HepG2 (cell line): ENCODE measurements at regions not wholly inside any gene's neighbourhood (a gene's known extent, or its start where the extent isn't known, plus 50 kb on each side); places are given as distances from the start of the nearest gene placed in this dataset.

Source experiments
- AKAP8 ChIP-seq: sonication (generic); formaldehyde crosslinking; IDR thresholded peaks from 2 replicates; pipeline ENCODE4 v1.5.1; 2020; ENCODE audit warnings: mild to moderate bottlenecking, missing genetic modification reagents
- ARNT2 ChIP-seq: sonication (generic); formaldehyde crosslinking; IDR thresholded peaks from 2 replicates; pipeline ENCODE4 v1.8.0; 2022; ENCODE audit warnings: mild to moderate bottlenecking, low read depth, missing genetic modification reagents, moderate library complexity
- CEBPB ChIP-seq: IDR thresholded peaks from 2 replicates; pipeline ENCODE4 v1.6.1; 2011; ENCODE audit warnings: low read depth, low read length, improper control_type of control experiment, borderline replicate concordance
- DNMT1 ChIP-seq: sonication (generic); formaldehyde crosslinking; IDR thresholded peaks from 2 replicates; pipeline ENCODE4 v1.5.1; 2020; ENCODE audit warnings: mild to moderate bottlenecking, missing genetic modification reagents
- KDM5B ChIP-seq: sonication (generic); formaldehyde crosslinking; IDR thresholded peaks from 2 replicates; pipeline ENCODE4 v1.4.0; 2020; ENCODE audit warnings: missing genetic modification reagents, mild to moderate bottlenecking, borderline replicate concordance
- NFKB2 ChIP-seq: sonication (generic); formaldehyde crosslinking; IDR thresholded peaks from 2 replicates; pipeline ENCODE4 v1.4.0; 2020; ENCODE audit warnings: missing genetic modification reagents, borderline replicate concordance
- NR2F1 ChIP-seq, 2 experiments: fragments of 450-650 bp in 1 of 2; formaldehyde crosslinking in 1 of 2; IDR thresholded peaks; 2 replicates each; pipeline versions ENCODE4 v1.5.0 to v1.6.1; 2016 to 2020; ENCODE audit warnings: mild to moderate bottlenecking in 1 of 2, missing compliant biosample characterization in 1 of 2, missing genetic modification reagents in 1 of 2, moderate library complexity in 1 of 2
- NR2F6 ChIP-seq, 2 experiments: IDR thresholded peaks; 2 replicates each; pipeline ENCODE4 v1.6.1; 2016; ENCODE audit warnings: antibody characterized with exemption in 1 of 2, mild to moderate bottlenecking in 1 of 2
- PITX1 ChIP-seq: sonication (generic); formaldehyde crosslinking; IDR thresholded peaks from 2 replicates; pipeline ENCODE4 v1.5.1; 2020; ENCODE audit warnings: mild to moderate bottlenecking, missing genetic modification reagents
- RAD51 ChIP-seq: fragments of 450-650 bp; IDR thresholded peaks from 2 replicates; pipeline ENCODE4 v1.6.1; 2016; ENCODE audit warnings: borderline replicate concordance
- RBFOX2 ChIP-seq: fragments of 200-400 bp; formaldehyde crosslinking; IDR thresholded peaks from 2 replicates; pipeline ENCODE4 v1.6.1; 2017; ENCODE audit warnings: low read depth, mild to moderate bottlenecking, low read length
- SMARCC2 ChIP-seq: fragments of 450-650 bp; IDR thresholded peaks from 2 replicates; pipeline ENCODE4 v1.6.1; 2017; ENCODE audit warnings: antibody characterized with exemption, mild to moderate bottlenecking
- SNAPC2 ChIP-seq: sonication (generic); formaldehyde crosslinking; IDR thresholded peaks from 2 replicates; pipeline ENCODE4 v1.8.1; 2022; ENCODE audit warnings: mild to moderate bottlenecking, missing genetic modification reagents
- TBX2 ChIP-seq: sonication (generic); formaldehyde crosslinking; IDR thresholded peaks from 2 replicates; pipeline ENCODE4 v1.5.0; 2020; ENCODE audit warnings: missing genetic modification reagents, mild to moderate bottlenecking, borderline replicate concordance
- ZFX ChIP-seq: sonication (generic); formaldehyde crosslinking; IDR thresholded peaks from 2 replicates; pipeline ENCODE4 v1.4.0; 2020; ENCODE audit warnings: mild to moderate bottlenecking, low read depth, missing genetic modification reagents, moderate library complexity
- ZMYM4 ChIP-seq: sonication (generic); formaldehyde crosslinking; IDR thresholded peaks from 2 replicates; pipeline ENCODE4 v1.8.1; 2023; ENCODE audit warnings: mild to moderate bottlenecking, missing genetic modification reagents
- ZNF383 ChIP-seq: sonication (generic); formaldehyde crosslinking; IDR thresholded peaks from 2 replicates; pipeline ENCODE4 v1.4.0; 2020; ENCODE audit warnings: missing genetic modification reagents, mild to moderate bottlenecking, borderline replicate concordance
- TF ChIP-seq, protein P1 (sequence below): sonication (generic); formaldehyde crosslinking; IDR thresholded peaks from 2 replicates; pipeline ENCODE4 v1.8.1; 2023; ENCODE audit warnings: missing genetic modification reagents, mild to moderate bottlenecking, borderline replicate concordance
- TF ChIP-seq, protein P2 (sequence below): sonication (generic); formaldehyde crosslinking; IDR thresholded peaks from 2 replicates; pipeline ENCODE4 v1.5.0; 2020; ENCODE audit warnings: mild to moderate bottlenecking, missing genetic modification reagents
- TF ChIP-seq, protein P3 (sequence below): sonication (generic); formaldehyde crosslinking; IDR thresholded peaks from 2 replicates; pipeline ENCODE4 v1.4.0; 2020; ENCODE audit warnings: missing genetic modification reagents, mild to moderate bottlenecking, borderline replicate concordance
- TF ChIP-seq, protein P4 (sequence below): sonication (generic); formaldehyde crosslinking; IDR thresholded peaks from 2 replicates; pipeline ENCODE4 v1.8.0; 2022; ENCODE audit warnings: missing genetic modification reagents, mild to moderate bottlenecking, moderate library complexity, borderline replicate concordance
- TF ChIP-seq, protein P5 (sequence below): IDR thresholded peaks from 2 replicates; pipeline ENCODE4 v1.6.1; 2016; ENCODE audit warnings: mild to moderate bottlenecking, missing biosample characterization, missing genetic modification reagents

DNA sequence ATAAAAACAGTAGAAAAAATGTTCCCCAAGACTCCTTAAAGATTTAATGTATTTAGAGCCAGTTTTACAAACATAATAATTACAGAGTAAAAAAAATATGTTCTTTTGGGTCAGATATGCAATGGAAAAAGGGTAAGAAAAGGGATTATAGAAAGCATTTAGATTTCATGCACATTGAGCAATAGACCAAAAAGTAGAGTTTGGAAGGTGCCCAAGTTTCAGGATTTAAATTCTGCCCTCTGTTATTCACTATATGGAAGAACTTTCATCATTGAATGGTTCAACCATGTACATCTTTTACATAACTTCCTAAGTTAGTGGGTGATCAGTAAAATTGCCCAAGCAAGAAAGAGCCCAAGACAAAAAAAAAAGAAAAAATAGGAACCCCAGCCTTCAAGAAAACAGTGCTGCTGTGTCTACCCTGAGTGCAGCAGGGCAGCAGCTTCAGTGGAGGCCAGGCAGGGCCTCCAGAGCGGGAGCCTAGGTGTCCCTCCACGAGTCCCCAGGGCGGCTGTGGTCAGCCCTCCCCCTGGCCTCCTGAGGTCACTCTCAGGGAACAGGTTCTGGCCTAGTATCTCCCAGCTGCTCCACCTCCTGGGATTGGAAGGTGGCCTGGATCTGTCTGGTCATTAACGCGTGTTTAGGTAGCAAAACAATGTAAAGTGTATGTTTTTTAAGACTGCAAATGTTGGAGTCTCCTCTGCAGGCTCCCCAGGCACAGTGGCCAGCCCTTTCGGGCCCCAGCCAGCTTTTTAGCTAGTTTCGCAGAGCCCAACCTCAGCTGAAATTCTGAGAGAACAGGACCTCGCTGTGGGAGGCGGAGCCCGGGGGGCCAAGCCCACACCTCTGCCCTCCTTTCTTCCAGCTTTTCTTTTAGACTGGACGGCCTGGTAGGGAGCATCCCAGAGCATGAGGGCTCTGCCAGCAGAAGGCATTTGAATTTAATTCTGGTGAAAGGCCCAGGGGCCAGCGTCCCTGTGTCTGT is 77.3 kb downstream of the TEX51 start (continued):
- TF ChIP-seq ZFX (CRISPR knock-in tag) = peak; percentile 67; the same call in 1 of the 2 replicates
- peak; percentile 15; the same call in 1 of the 2 replicates for TF ChIP-seq CEBPB
- TF ChIP-seq NFKB2 (CRISPR knock-in tag) = 0 out of 2 replicates have a peak, but pooled peaks have one; percentile 31
- TF ChIP-seq, protein P1, sequence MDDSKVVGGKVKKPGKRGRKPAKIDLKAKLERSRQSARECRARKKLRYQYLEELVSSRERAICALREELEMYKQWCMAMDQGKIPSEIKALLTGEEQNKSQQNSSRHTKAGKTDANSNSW (CRISPR knock-in tag) = no peak
- TF ChIP-seq RBFOX2 = no peak
- no peak for TF ChIP-seq DNMT1 (CRISPR knock-in tag)
- TF ChIP-seq, protein P2, sequence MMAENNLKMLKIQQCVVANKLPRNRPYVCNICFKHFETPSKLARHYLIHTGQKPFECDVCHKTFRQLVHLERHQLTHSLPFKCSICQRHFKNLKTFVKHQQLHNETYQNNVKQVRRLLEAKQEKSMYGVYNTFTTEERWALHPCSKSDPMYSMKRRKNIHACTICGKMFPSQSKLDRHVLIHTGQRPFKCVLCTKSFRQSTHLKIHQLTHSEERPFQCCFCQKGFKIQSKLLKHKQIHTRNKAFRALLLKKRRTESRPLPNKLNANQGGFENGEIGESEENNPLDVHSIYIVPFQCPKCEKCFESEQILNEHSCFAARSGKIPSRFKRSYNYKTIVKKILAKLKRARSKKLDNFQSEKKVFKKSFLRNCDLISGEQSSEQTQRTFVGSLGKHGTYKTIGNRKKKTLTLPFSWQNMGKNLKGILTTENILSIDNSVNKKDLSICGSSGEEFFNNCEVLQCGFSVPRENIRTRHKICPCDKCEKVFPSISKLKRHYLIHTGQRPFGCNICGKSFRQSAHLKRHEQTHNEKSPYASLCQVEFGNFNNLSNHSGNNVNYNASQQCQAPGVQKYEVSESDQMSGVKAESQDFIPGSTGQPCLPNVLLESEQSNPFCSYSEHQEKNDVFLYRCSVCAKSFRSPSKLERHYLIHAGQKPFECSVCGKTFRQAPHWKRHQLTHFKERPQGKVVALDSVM = peak; percentile 93
- TF ChIP-seq, protein P3, sequence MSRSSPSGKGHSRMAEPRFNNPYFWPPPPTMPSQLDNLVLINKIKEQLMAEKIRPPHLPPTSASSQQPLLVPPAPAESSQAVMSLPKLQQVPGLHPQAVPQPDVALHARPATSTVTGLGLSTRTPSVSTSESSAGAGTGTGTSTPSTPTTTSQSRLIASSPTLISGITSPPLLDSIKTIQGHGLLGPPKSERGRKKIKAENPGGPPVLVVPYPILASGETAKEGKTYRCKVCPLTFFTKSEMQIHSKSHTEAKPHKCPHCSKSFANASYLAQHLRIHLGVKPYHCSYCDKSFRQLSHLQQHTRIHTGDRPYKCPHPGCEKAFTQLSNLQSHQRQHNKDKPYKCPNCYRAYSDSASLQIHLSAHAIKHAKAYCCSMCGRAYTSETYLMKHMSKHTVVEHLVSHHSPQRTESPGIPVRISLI (CRISPR knock-in tag) = no peak
- TF ChIP-seq, protein P4, sequence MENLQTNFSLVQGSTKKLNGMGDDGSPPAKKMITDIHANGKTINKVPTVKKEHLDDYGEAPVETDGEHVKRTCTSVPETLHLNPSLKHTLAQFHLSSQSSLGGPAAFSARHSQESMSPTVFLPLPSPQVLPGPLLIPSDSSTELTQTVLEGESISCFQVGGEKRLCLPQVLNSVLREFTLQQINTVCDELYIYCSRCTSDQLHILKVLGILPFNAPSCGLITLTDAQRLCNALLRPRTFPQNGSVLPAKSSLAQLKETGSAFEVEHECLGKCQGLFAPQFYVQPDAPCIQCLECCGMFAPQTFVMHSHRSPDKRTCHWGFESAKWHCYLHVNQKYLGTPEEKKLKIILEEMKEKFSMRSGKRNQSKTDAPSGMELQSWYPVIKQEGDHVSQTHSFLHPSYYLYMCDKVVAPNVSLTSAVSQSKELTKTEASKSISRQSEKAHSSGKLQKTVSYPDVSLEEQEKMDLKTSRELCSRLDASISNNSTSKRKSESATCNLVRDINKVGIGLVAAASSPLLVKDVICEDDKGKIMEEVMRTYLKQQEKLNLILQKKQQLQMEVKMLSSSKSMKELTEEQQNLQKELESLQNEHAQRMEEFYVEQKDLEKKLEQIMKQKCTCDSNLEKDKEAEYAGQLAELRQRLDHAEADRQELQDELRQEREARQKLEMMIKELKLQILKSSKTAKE (CRISPR knock-in tag) = no peak
- 0 out of 2 replicates have a peak, but pooled peaks have one; percentile 38 for TF ChIP-seq SNAPC2 (CRISPR knock-in tag)
- no peak for TF ChIP-seq NR2F1 (CRISPR knock-in tag; IDR thresholded peaks at IDR 0.05)
- 0 out of 2 replicates have a peak, but pooled peaks have one; percentile 37 for TF ChIP-seq PITX1 (CRISPR knock-in tag)
- TF ChIP-seq ZMYM4 (CRISPR knock-in tag) = peak; percentile 31; the same call in 1 of the 2 replicates
- TF ChIP-seq SMARCC2 = no peak
- TF ChIP-seq ZNF383 = no peak
- 0 out of 2 replicates have a peak, but pooled peaks have one; percentile 27 for TF ChIP-seq KDM5B (CRISPR knock-in tag)
- TF ChIP-seq TBX2 (CRISPR knock-in tag) = peak; percentile 22; the same call in 1 of the 2 replicates
- TF ChIP-seq, protein P5, sequence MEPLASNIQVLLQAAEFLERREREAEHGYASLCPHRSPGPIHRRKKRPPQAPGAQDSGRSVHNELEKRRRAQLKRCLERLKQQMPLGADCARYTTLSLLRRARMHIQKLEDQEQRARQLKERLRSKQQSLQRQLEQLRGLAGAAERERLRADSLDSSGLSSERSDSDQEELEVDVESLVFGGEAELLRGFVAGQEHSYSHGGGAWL (CRISPR knock-in tag) = no peak
- 0 out of 2 replicates have a peak, but pooled peaks have one; percentile 43 for TF ChIP-seq AKAP8 (CRISPR knock-in tag)
- no peak for TF ChIP-seq RAD51
- TF ChIP-seq ARNT2 (CRISPR knock-in tag) = no peak
- no peak for TF ChIP-seq NR2F6 (IDR thresholded peaks at IDR 0.05)
- TF ChIP-seq NR2F6 (CRISPR knock-in tag; IDR thresholded peaks at IDR 0.05) = peak; percentile 37; the same call in 1 of the 2 replicates
